CD4-positive, alpha-beta T cell (primary cell): ENCODE measurements at regions not wholly inside any gene's neighbourhood (a gene's known extent, or its start where the extent isn't known, plus 50 kb on each side); places are given as distances from the start of the nearest gene placed in this dataset.
"Not testable (repeated sequence)": the region's sequence is repeated elsewhere in the genome, so short reads cannot be mapped to it uniquely, and the experiment has no call there.

Experiments used
- ATAC-seq: fragments of 200-7000 bp; cut with Tn5 transposase; one replicate; pipeline ENCODE4 v1.10.0; 2022; ENCODE audit warnings: mild to moderate bottlenecking; ENCODE audit not compliant: poor library complexity
- CTCF ChIA-PET: fragments of 350-600 bp; sonication (Branson Sonifier 250); formaldehyde crosslinking; loops from one replicate; lab custom pipeline; 2021; ENCODE audit warnings: antibody characterized with exemption, inconsistent platforms; lab: Charles Lee
- POLR2A ChIA-PET: fragments of 350-600 bp; sonication (Branson Sonifier 250); formaldehyde crosslinking; loops from one replicate; lab custom pipeline; 2021; ENCODE audit warnings: antibody characterized with exemption, inconsistent platforms; lab: Charles Lee
- DNase-seq, 14 experiments: peaks; one replicate each; pipeline ENCODE4 v3.0.0-alpha.2; 2013 to 2020; ENCODE audit warnings: mixed read lengths in 2 of 14
- H3K27ac ChIP-seq, 2 donors: one replicate each; pipeline versions ENCODE4 v1.5.1 to v1.7.0; 2013; ENCODE audit warnings: low read length in 2 of 2, low read depth in 1 of 2, mild to moderate bottlenecking in 1 of 2
- H3K27me3 ChIP-seq, 2 experiments: 1 replicate in 1 of 2; 2 replicates in 1 of 2; pipeline versions ENCODE4 v1.6.1 to v1.7.0; 2013; ENCODE audit warnings: low read length in 2 of 2, control low read depth in 1 of 2, mild to moderate bottlenecking in 1 of 2, moderate library complexity in 1 of 2; ENCODE audit not compliant: insufficient read depth in 2 of 2, control insufficient read depth in 1 of 2
- H3K36me3 ChIP-seq: one replicate; pipeline ENCODE4 v1.6.1; 2013; ENCODE audit warnings: low read length, control low read depth; ENCODE audit not compliant: insufficient read depth
- H3K4me1 ChIP-seq: one replicate; pipeline ENCODE4 v1.6.1; 2013; ENCODE audit warnings: low read length, control low read depth; ENCODE audit not compliant: insufficient read depth
- H3K4me3 ChIP-seq: one replicate; pipeline ENCODE4 v1.5.1; 2013; ENCODE audit warnings: mild to moderate bottlenecking, low read length, moderate library complexity
- H3K9me3 ChIP-seq, 2 experiments: 1 replicate in 1 of 2; 2 replicates in 1 of 2; pipeline versions ENCODE4 v1.6.1 to v1.7.0; 2013; ENCODE audit warnings: low read length in 2 of 2, mild to moderate bottlenecking in 2 of 2, control low read depth in 1 of 2, moderate library complexity in 1 of 2; ENCODE audit not compliant: control insufficient read depth in 1 of 2, insufficient read depth in 1 of 2
- H3K27ac Mint-ChIP-seq: one replicate; pipeline ENCODE4 v1.8.0; 2020; ENCODE audit warnings: mixed read lengths
- H3K27me3 Mint-ChIP-seq: one replicate; pipeline ENCODE4 v1.8.0; 2021; ENCODE audit warnings: mixed read lengths
- H3K36me3 Mint-ChIP-seq: one replicate; pipeline ENCODE4 v1.8.0; 2021; ENCODE audit warnings: low read depth, mixed read lengths
- H3K4me1 Mint-ChIP-seq: one replicate; pipeline ENCODE4 v1.8.0; 2021; ENCODE audit warnings: low read depth, mixed read lengths
- H3K4me3 Mint-ChIP-seq: one replicate; pipeline ENCODE4 v1.8.0; 2020; ENCODE audit warnings: mild to moderate bottlenecking, mixed read lengths
- H3K9me3 Mint-ChIP-seq: one replicate; pipeline ENCODE4 v1.8.0; 2020; ENCODE audit warnings: mixed read lengths
- intact Hi-C, 2 experiments: fragments of 100-400 bp; cut with DNase I in 1 of 2; cut with micrococcal nuclease in 1 of 2; formaldehyde crosslinking; loops; one replicate each; pipeline versions ENCODE4 v1.15.1 to v1.9.0; 2023 to 2025; cut with DNase I, micrococcal nuclease
- TF ChIP-seq, protein P1 (sequence below): fragments of 200-600 bp; IDR thresholded peaks from one replicate; pipeline ENCODE4 v1.8.0; 2022; ENCODE audit warnings: antibody characterized with exemption, mild to moderate bottlenecking

DNA sequence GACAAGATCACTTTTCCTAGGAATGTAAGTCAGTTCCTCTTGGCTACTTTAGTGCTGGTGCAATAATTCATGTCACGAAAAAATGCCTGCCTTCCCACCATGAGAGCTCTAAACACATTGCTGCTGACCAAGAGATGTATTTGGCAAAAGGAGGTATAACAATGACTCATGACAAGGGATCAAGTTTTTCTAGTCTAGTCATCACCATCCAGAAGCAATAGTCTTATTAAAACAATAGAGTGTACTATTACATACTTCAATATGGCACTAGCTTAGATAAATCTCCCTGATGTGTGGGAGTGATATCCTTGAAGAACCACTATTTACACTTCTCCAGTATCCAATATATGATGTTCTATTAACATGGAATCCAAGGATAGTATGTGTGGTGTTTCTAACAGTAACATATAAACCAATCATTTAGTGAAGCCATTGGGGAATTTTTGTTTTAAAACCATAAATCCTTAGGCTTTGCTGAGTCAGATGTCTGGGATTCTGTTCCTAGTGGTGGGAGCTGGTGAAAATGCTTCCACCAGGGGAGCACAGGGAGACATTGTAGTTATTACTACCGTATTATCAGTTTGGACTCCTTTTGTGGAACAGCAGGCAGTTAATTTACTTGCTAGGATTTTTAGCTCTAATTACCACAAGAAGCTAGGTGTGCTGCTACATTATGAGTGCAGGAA is 1387.5 kb downstream of the LRFN5 start:
- Histone ChIP-seq H3K27ac (no peak overlapping the region), H3K4me3 (no peak overlapping the region), H3K27me3 (no peaks in the 10 kb centered on the region), H3K4me1 (no peaks in the 10 kb centered on the region), H3K9me3 (no peaks in the 10 kb centered on the region), H3K36me3 (no peaks in the 10 kb centered on the region)
- ChIA-PET POLR2A (no interaction called here), CTCF (no interaction called here)
- no peak overlapping the region for H3K27ac Mint-ChIP-seq
- H3K27me3 Mint-ChIP-seq, result no peaks in the 10 kb centered on the region
- no peaks in the 10 kb centered on the region for H3K36me3 Mint-ChIP-seq
- TF ChIP-seq, protein P1, sequence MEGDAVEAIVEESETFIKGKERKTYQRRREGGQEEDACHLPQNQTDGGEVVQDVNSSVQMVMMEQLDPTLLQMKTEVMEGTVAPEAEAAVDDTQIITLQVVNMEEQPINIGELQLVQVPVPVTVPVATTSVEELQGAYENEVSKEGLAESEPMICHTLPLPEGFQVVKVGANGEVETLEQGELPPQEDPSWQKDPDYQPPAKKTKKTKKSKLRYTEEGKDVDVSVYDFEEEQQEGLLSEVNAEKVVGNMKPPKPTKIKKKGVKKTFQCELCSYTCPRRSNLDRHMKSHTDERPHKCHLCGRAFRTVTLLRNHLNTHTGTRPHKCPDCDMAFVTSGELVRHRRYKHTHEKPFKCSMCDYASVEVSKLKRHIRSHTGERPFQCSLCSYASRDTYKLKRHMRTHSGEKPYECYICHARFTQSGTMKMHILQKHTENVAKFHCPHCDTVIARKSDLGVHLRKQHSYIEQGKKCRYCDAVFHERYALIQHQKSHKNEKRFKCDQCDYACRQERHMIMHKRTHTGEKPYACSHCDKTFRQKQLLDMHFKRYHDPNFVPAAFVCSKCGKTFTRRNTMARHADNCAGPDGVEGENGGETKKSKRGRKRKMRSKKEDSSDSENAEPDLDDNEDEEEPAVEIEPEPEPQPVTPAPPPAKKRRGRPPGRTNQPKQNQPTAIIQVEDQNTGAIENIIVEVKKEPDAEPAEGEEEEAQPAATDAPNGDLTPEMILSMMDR, result no peak
- no peaks in the 10 kb centered on the region for H3K4me1 Mint-ChIP-seq
- DNase-seq, result no peak
- H3K4me3 Mint-ChIP-seq, result no peak overlapping the region
- no peak for ATAC-seq
- H3K9me3 Mint-ChIP-seq, result peaks cover 9% of the 10 kb centered on the region
- intact Hi-C loops, result no loop called here

DNA sequence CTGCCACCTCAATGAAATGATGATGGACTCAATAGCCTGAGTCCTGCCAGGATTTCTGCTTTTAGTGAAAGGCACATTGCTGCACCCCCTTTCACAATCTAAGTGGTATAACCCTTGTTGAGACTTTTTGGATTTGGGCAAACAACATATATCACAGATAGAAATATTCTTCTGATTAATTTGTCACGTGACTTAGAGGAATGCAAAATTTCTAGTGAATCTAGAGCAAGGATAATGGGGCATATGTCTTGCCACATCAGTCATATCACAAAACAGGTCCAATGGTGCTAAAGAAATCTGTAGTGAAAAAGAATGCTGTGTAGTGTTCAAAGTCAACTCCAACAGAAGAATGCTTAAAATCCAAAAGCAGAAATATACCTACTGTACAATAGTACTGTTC is 1386.3 kb downstream of the LRFN5 start:
- H3K36me3 Mint-ChIP-seq, result no peaks in the 10 kb centered on the region
- peaks cover 16% of the 10 kb centered on the region for H3K9me3 Mint-ChIP-seq
- no peaks in the 10 kb centered on the region for H3K27me3 Mint-ChIP-seq
- CTCF ChIA-PET, result no interaction called here
- H3K4me3 ChIP-seq, result no peak overlapping the region
- no peaks in the 10 kb centered on the region for H3K9me3 ChIP-seq
- no peaks in the 10 kb centered on the region for H3K36me3 ChIP-seq
- no peak overlapping the region for H3K27ac Mint-ChIP-seq
- H3K4me3 Mint-ChIP-seq, result no peak overlapping the region
- no peaks in the 10 kb centered on the region for H3K4me1 Mint-ChIP-seq
- H3K27me3 ChIP-seq, result no peaks in the 10 kb centered on the region
- ATAC-seq, result no peak
- TF ChIP-seq, protein P1, result no peak
- intact Hi-C loops, result no loop called here
- H3K4me1 ChIP-seq, result no peaks in the 10 kb centered on the region
- no peak for DNase-seq
- POLR2A ChIA-PET, result no interaction called here
- no peak overlapping the region for H3K27ac ChIP-seq

DNA sequence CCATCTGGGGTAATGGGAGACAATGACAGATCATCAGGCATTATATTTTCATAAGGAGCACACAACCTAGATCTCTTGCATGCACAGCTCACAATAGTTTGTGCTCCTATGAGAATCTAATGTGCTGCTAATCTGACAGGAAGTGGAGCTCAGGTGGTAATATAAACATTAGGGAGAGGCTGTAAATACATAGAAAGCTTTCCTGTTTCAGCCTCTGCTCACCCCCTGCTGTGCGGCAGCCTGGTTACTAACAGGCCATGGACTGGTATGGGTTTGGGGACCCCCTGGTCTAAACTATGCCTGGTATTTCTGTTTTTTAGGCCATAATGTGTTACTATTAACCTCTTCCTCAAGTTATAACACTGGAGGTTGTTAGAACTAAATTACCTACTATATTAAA is 1373.7 kb downstream of the LRFN5 start:
- intact Hi-C loops, result no loop called here
- peaks cover 0 to 4% of the 10 kb centered on the region in 2 experiments for H3K9me3 ChIP-seq
- POLR2A ChIA-PET, result no interaction called here
- TF ChIP-seq, protein P1, result no peak
- H3K27ac ChIP-seq, result no peak overlapping the region
- Mint-ChIP-seq H3K4me3 (no peak overlapping the region), H3K9me3 (peaks cover 9% of the 10 kb centered on the region), H3K27ac (no peak overlapping the region), H3K4me1 (no peaks in the 10 kb centered on the region), H3K27me3 (no peaks in the 10 kb centered on the region), H3K36me3 (no peaks in the 10 kb centered on the region)
- no peaks in the 10 kb centered on the region for H3K27me3 ChIP-seq
- DNase-seq (no peak), ATAC-seq (no peak)
- CTCF ChIA-PET, result no interaction called here
- H3K4me3 ChIP-seq, result no peak overlapping the region
- no peaks in the 10 kb centered on the region for H3K36me3 ChIP-seq
- H3K4me1 ChIP-seq, result no peaks in the 10 kb centered on the region

DNA sequence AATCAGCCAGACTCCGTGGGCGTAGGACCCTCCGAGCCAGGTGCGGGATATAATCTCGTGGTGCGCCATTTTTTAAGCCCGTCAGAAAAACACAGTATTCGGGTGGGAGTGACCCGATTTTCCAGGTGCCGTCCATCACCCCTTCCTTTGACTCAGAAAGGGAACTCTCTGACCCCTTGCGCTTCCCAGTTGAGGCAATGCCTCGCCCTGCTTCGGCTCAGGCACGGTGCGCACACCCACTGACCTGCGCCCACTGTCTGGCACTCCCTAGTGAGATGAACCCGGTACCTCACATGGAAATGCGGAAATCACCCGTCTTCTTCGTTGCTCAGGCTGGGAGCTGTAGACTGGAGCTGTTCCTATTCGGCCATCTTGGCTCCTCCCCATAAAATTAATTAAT is 1366.5 kb downstream of the LRFN5 start:
- H3K9me3 Mint-ChIP-seq, H3K4me3 ChIP-seq, H3K36me3 ChIP-seq, intact Hi-C loops, H3K4me3 Mint-ChIP-seq, H3K27me3 ChIP-seq, ATAC-seq, H3K27ac ChIP-seq, H3K27ac Mint-ChIP-seq, DNase-seq, CTCF ChIA-PET, H3K9me3 ChIP-seq, H3K36me3 Mint-ChIP-seq, H3K4me1 ChIP-seq, POLR2A ChIA-PET, H3K27me3 Mint-ChIP-seq, H3K4me1 Mint-ChIP-seq: not testable (repeated sequence)
